ENCODE measurements at regions not wholly inside any gene's neighbourhood (a gene's known extent, or its start where the extent isn't known, plus 50 kb on each side); places are given as distances from the start of the nearest gene placed in this dataset.

DNA sequence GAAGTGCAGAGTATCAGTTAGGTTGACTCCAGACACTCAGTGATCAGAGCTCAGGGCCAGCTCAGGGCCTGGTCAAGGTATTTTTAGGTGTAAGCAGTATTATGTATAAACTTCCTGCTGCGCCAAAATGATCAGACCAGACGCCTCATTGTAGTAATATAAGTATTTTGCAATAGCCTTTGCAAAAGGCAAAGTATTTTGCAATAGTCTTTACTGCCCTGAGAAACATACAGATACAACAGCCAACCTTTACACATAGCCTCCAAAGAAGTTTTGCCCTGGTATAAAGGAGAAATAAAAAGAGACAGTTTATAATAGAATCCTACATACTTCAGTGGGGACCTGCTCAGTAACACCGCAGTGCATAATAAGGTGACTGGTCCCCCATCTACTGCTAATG, 333.0 kb upstream of the EEF2KMT start:
- TF ChIP-seq, protein P1, sequence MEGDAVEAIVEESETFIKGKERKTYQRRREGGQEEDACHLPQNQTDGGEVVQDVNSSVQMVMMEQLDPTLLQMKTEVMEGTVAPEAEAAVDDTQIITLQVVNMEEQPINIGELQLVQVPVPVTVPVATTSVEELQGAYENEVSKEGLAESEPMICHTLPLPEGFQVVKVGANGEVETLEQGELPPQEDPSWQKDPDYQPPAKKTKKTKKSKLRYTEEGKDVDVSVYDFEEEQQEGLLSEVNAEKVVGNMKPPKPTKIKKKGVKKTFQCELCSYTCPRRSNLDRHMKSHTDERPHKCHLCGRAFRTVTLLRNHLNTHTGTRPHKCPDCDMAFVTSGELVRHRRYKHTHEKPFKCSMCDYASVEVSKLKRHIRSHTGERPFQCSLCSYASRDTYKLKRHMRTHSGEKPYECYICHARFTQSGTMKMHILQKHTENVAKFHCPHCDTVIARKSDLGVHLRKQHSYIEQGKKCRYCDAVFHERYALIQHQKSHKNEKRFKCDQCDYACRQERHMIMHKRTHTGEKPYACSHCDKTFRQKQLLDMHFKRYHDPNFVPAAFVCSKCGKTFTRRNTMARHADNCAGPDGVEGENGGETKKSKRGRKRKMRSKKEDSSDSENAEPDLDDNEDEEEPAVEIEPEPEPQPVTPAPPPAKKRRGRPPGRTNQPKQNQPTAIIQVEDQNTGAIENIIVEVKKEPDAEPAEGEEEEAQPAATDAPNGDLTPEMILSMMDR (IDR thresholded peaks at IDR 0.05; ENCODE audit: low read depth, low read length, poor library complexity, severe bottlenecking), result no peak
- TF ChIP-seq EZH2phosphoT487 (IDR thresholded peaks at IDR 0.05; ENCODE audit: borderline replicate concordance, low read length), result no peak
